Chondrocyte (in vitro differentiated cells): ENCODE measurements at regions not wholly inside any gene's neighbourhood (a gene's known extent, or its start where the extent isn't known, plus 50 kb on each side); places are given as distances from the start of the nearest gene placed in this dataset.

Source experiments
- DNase-seq: peaks from one replicate; pipeline ENCODE4 v3.0.0; 2021; ENCODE audit warnings: mixed read lengths, low spot score
- H3K27ac Mint-ChIP-seq: one replicate; pipeline ENCODE4 v1.8.0; 2021; ENCODE audit warnings: mild to moderate bottlenecking, moderate library complexity, mixed read lengths; ENCODE audit not compliant: unreplicated experiment
- H3K27me3 Mint-ChIP-seq: 2 replicates; pipeline ENCODE4 v1.8.0; 2021; ENCODE audit warnings: low read depth, mixed read lengths
- H3K36me3 Mint-ChIP-seq: 2 replicates; pipeline ENCODE4 v1.8.0; 2021; ENCODE audit warnings: low read depth, mixed read lengths
- H3K4me1 Mint-ChIP-seq: 2 replicates; pipeline ENCODE4 v1.8.0; 2021; ENCODE audit warnings: low read depth, mild to moderate bottlenecking, mixed read lengths
- H3K4me3 Mint-ChIP-seq: one replicate; pipeline ENCODE4 v1.8.0; 2021; ENCODE audit warnings: mild to moderate bottlenecking, moderate library complexity, mixed read lengths; ENCODE audit not compliant: unreplicated experiment
- H3K9me3 Mint-ChIP-seq: 2 replicates; pipeline ENCODE4 v1.8.0; 2021; ENCODE audit warnings: low read depth, mixed read lengths
- CTCF ChIP-seq: fragments of 200-600 bp; sonication (generic); IDR thresholded peaks from 2 replicates; pipeline ENCODE4 v1.5.0; 2021; ENCODE audit warnings: antibody characterized with exemption, mild to moderate bottlenecking, moderate library complexity

DNA sequence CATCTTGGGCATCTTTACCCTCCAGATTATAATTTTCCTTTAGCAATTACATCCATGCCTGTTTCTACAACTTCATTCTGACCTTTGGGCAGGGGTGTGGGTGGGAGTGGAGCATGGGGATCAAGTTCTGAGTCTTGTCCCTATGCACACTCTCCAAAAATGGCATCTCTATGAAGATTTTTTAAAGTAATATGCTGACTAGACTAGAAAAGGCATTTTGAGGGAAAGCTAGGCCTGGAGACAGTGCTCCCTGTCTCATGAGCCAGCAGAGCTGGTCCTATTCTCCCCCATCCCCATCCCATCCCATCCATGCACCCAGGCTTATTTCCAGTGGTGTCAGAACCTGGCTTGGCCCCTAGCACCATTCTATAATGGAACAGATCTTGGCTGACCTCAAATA is 398.0 kb upstream of the SLC24A2 start:
- Mint-ChIP-seq H3K27ac (no peak overlapping the region), H3K9me3 (peaks cover 8% of the 10 kb centered on the region), H3K27me3 (peaks cover 23% of the 10 kb centered on the region), H3K36me3 (no peaks in the 10 kb centered on the region), H3K4me3 (no peak overlapping the region), H3K4me1 (no peaks in the 10 kb centered on the region)
- TF ChIP-seq CTCF = no peak
- DNase-seq = no peak

GRCh38 chr9:20186231-20186630 is 397.4 kb upstream of the SLC24A2 start:
- Mint-ChIP-seq H3K27me3 (peaks cover 23% of the 10 kb centered on the region), H3K4me1 (no peaks in the 10 kb centered on the region), H3K36me3 (no peaks in the 10 kb centered on the region), H3K27ac (no peak overlapping the region), H3K9me3 (peaks cover 10% of the 10 kb centered on the region), H3K4me3 (no peak overlapping the region)
- no peak for DNase-seq
- no peak for TF ChIP-seq CTCF

GRCh38 chr9:20184541-20184940 is 395.7 kb upstream of the SLC24A2 start:
- Mint-ChIP-seq H3K4me3 (no peak overlapping the region), H3K4me1 (no peaks in the 10 kb centered on the region), H3K27ac (no peak overlapping the region), H3K36me3 (no peaks in the 10 kb centered on the region), H3K9me3 (peaks cover 11% of the 10 kb centered on the region), H3K27me3 (peaks cover 20% of the 10 kb centered on the region)
- no peak for TF ChIP-seq CTCF
- no peak for DNase-seq

- TF ChIP-seq CTCF = no peak
- Mint-ChIP-seq H3K27me3 (peaks cover 29% of the 10 kb centered on the region), H3K36me3 (no peaks in the 10 kb centered on the region), H3K4me3 (no peak overlapping the region), H3K27ac (no peak overlapping the region), H3K4me1 (no peaks in the 10 kb centered on the region), H3K9me3 (peaks cover 14% of the 10 kb centered on the region)
- no peak for DNase-seq
Measured at GRCh38 chr9:20178679-20179078, 389.8 kb upstream of the SLC24A2 start.

- no peak overlapping the region for H3K4me3 Mint-ChIP-seq
- no peaks in the 10 kb centered on the region for H3K4me1 Mint-ChIP-seq
- H3K9me3 Mint-ChIP-seq = peaks cover 14% of the 10 kb centered on the region
- no peak overlapping the region for H3K27ac Mint-ChIP-seq
- H3K27me3 Mint-ChIP-seq = peaks cover 29% of the 10 kb centered on the region
- DNase-seq = no peak
- no peak for TF ChIP-seq CTCF
- no peaks in the 10 kb centered on the region for H3K36me3 Mint-ChIP-seq
Measured at GRCh38 chr9:20178197-20178596, 389.4 kb upstream of the SLC24A2 start.
